WTC11 (cell line): ENCODE measurements at regions not wholly inside any gene's neighbourhood (a gene's known extent, or its start where the extent isn't known, plus 50 kb on each side); places are given as distances from the start of the nearest gene placed in this dataset.

Experiments used
- ATAC-seq: fragments of 200-7000 bp; cut with Tn5 transposase; 2 replicates; pipeline ENCODE4 v1.10.0; 2021; ENCODE audit warnings: mild to moderate bottlenecking, moderate library complexity
- CTCF ChIA-PET: fragments of 300-600 bp; sonication (Branson Sonifier 250); formaldehyde crosslinking; loops from one replicate; lab custom pipeline; 2021; ENCODE audit warnings: antibody characterized with exemption; lab: Charles Lee
- POLR2A ChIA-PET: fragments of 350-600 bp; sonication (Branson Sonifier 250); formaldehyde crosslinking; loops from one replicate; lab custom pipeline; 2021; ENCODE audit warnings: antibody characterized with exemption; lab: Charles Lee
- DNase-seq: peaks from one replicate; pipeline ENCODE4 v3.0.0; 2021; ENCODE audit warnings: low spot score
- H3K27ac Mint-ChIP-seq: 2 replicates; pipeline ENCODE4 v1.8.0; 2021; ENCODE audit warnings: mixed read lengths
- H3K27me3 Mint-ChIP-seq: 2 replicates; pipeline ENCODE4 v1.8.0; 2021; ENCODE audit warnings: low read depth, mild to moderate bottlenecking, moderate library complexity, mixed read lengths
- H3K36me3 Mint-ChIP-seq: 2 replicates; pipeline ENCODE4 v1.8.0; 2021; ENCODE audit warnings: mixed read lengths
- H3K4me1 Mint-ChIP-seq: 2 replicates; pipeline ENCODE4 v1.8.0; 2022; ENCODE audit warnings: mixed read lengths
- H3K4me3 Mint-ChIP-seq: 2 replicates; pipeline ENCODE4 v1.8.0; 2021; ENCODE audit warnings: mild to moderate bottlenecking, moderate library complexity, mixed read lengths
- H3K9me3 Mint-ChIP-seq: 2 replicates; pipeline ENCODE4 v1.8.0; 2021; ENCODE audit warnings: mixed read lengths
- ATF3 ChIP-seq: sonication (generic); formaldehyde crosslinking; conservative IDR thresholded peaks from 2 replicates; pipeline ENCODE4 v1.8.1; 2022; ENCODE audit warnings: mild to moderate bottlenecking, missing genetic modification reagents
- CBFB ChIP-seq: sonication (generic); formaldehyde crosslinking; IDR thresholded peaks from 2 replicates; pipeline ENCODE4 v1.8.1; 2022; ENCODE audit warnings: mild to moderate bottlenecking, low read depth, missing genetic modification reagents
- CREB1 ChIP-seq: sonication (generic); formaldehyde crosslinking; IDR thresholded peaks from 2 replicates; pipeline ENCODE4 v1.8.0; 2023; ENCODE audit warnings: mild to moderate bottlenecking, missing genetic modification reagents
- CTCF ChIP-seq: fragments of 200-600 bp; IDR thresholded peaks from 2 replicates; pipeline ENCODE4 v1.8.0; 2022; ENCODE audit warnings: antibody characterized with exemption
- E2F1 ChIP-seq: sonication (generic); formaldehyde crosslinking; IDR thresholded peaks from 2 replicates; pipeline ENCODE4 v1.8.0; 2022; ENCODE audit warnings: mild to moderate bottlenecking, missing genetic modification reagents
- EMX1 ChIP-seq: fragments of 250-450 bp; sonication (Bioruptor Pico); IDR thresholded peaks from 2 replicates; pipeline ENCODE4 v1.8.0; 2021; ENCODE audit warnings: mild to moderate bottlenecking
- FOXK1 ChIP-seq: sonication (generic); formaldehyde crosslinking; IDR thresholded peaks from 2 replicates; pipeline ENCODE4 v1.8.0; 2022; ENCODE audit warnings: mild to moderate bottlenecking, moderate library complexity, missing genetic modification reagents
- FOXP1 ChIP-seq: sonication (generic); formaldehyde crosslinking; IDR thresholded peaks from 2 replicates; pipeline ENCODE4 v1.8.0; 2022; ENCODE audit warnings: missing genetic modification reagents, mild to moderate bottlenecking, moderate library complexity, borderline replicate concordance
- FOXP4 ChIP-seq: sonication (generic); formaldehyde crosslinking; IDR thresholded peaks from 2 replicates; pipeline ENCODE4 v1.8.0; 2022; ENCODE audit warnings: mild to moderate bottlenecking, missing genetic modification reagents
- GABPB1 ChIP-seq: sonication (generic); formaldehyde crosslinking; IDR thresholded peaks from 2 replicates; pipeline ENCODE4 v1.8.1; 2023; ENCODE audit warnings: mild to moderate bottlenecking, missing genetic modification reagents
- IRF2 ChIP-seq: sonication (generic); formaldehyde crosslinking; IDR thresholded peaks from 2 replicates; pipeline ENCODE4 v1.8.0; 2022; ENCODE audit warnings: low read depth, missing genetic modification reagents, borderline replicate concordance
- JAZF1 ChIP-seq: fragments of 250-450 bp; sonication (Bioruptor Pico); IDR thresholded peaks from 2 replicates; pipeline ENCODE4 v1.9.0; 2021; ENCODE audit warnings: moderate library complexity, mild to moderate bottlenecking, inconsistent platforms
- KAT7 ChIP-seq: sonication (generic); formaldehyde crosslinking; IDR thresholded peaks from 2 replicates; pipeline ENCODE4 v1.8.1; 2023; ENCODE audit warnings: missing genetic modification reagents, mild to moderate bottlenecking, borderline replicate concordance
- NR1H2 ChIP-seq: sonication (generic); formaldehyde crosslinking; IDR thresholded peaks from 2 replicates; pipeline ENCODE4 v1.9.0; 2021; ENCODE audit warnings: mild to moderate bottlenecking, moderate library complexity, missing genetic modification reagents
- NR3C1 ChIP-seq: sonication (generic); formaldehyde crosslinking; conservative IDR thresholded peaks from 2 replicates; pipeline ENCODE4 v1.8.1; 2023; ENCODE audit warnings: low read depth, mild to moderate bottlenecking, missing genetic modification reagents
- PRRX2 ChIP-seq: fragments of 250-450 bp; sonication (Bioruptor Pico); IDR thresholded peaks from 2 replicates; pipeline ENCODE4 v1.8.0; 2021; ENCODE audit warnings: mild to moderate bottlenecking
- TEAD4 ChIP-seq: sonication (generic); formaldehyde crosslinking; IDR thresholded peaks from 2 replicates; pipeline ENCODE4 v1.8.0; 2022; ENCODE audit warnings: mild to moderate bottlenecking, missing genetic modification reagents
- TP53 ChIP-seq: sonication (generic); formaldehyde crosslinking; IDR thresholded peaks from 2 replicates; pipeline ENCODE4 v1.8.1; 2023; ENCODE audit warnings: mild to moderate bottlenecking, missing genetic modification reagents
- USF1 ChIP-seq: sonication (generic); formaldehyde crosslinking; IDR thresholded peaks from 2 replicates; pipeline ENCODE4 v1.8.0; 2022; ENCODE audit warnings: mild to moderate bottlenecking, missing genetic modification reagents
- USF2 ChIP-seq: sonication (generic); formaldehyde crosslinking; IDR thresholded peaks from 2 replicates; pipeline ENCODE4 v1.8.1; 2023; ENCODE audit warnings: mild to moderate bottlenecking, missing genetic modification reagents, moderate library complexity
- ZBTB21 ChIP-seq: sonication (generic); formaldehyde crosslinking; IDR thresholded peaks from 2 replicates; pipeline ENCODE4 v1.8.1; 2023; ENCODE audit warnings: mild to moderate bottlenecking, missing genetic modification reagents, borderline replicate concordance
- ZNF532 ChIP-seq: fragments of 250-450 bp; sonication (Bioruptor Pico); IDR thresholded peaks from 2 replicates; pipeline ENCODE4 v1.9.0; 2021; ENCODE audit warnings: mild to moderate bottlenecking, borderline replicate concordance

- TF ChIP-seq ZNF532 (CRISPR knock-in tag) (no peak), PRRX2 (CRISPR knock-in tag) (no peak), JAZF1 (CRISPR knock-in tag) (no peak), CBFB (no peak), E2F1 (CRISPR knock-in tag) (no peak), ZBTB21 (CRISPR knock-in tag) (no peak), GABPB1 (CRISPR knock-in tag) (no peak)
- TF ChIP-seq, all 79 proteins: peak for 0
Observed at GRCh38 chrX:7220121-7220520, 72.2 kb upstream of the PUDP start (continued).

GRCh38 chrX:7219153-7219705, 71.3 kb upstream of the PUDP start:
- CTCF ChIA-PET, result interaction anchor here (1.9 kb wide), 1 partner anchor 28 kb away, joined by 4 read pairs; no protein-coding TSS in a partner anchor
- no peak overlapping the region for H3K4me3 Mint-ChIP-seq
- DNase-seq (no peak), ATAC-seq (no peak)
- no peak overlapping the region for H3K27ac Mint-ChIP-seq
- H3K9me3 Mint-ChIP-seq, result no peaks in the 10 kb centered on the region
- H3K27me3 Mint-ChIP-seq, result no peaks in the 10 kb centered on the region
- TF ChIP-seq NR1H2 (CRISPR knock-in tag) (no peak), IRF2 (CRISPR knock-in tag) (no peak), FOXK1 (CRISPR knock-in tag) (no peak), TP53 (CRISPR knock-in tag) (no peak), USF1 (CRISPR knock-in tag) (no peak), KAT7 (no peak), JAZF1 (CRISPR knock-in tag) (no peak), NR3C1 (no peak), FOXP4 (no peak), CREB1 (CRISPR knock-in tag) (no peak), EMX1 (CRISPR knock-in tag) (no peak), FOXP1 (no peak), CTCF (no peak), USF2 (no peak), ATF3 (CRISPR knock-in tag) (no peak), TEAD4 (no peak)
- peaks cover 9% of the 10 kb centered on the region for H3K4me1 Mint-ChIP-seq
- POLR2A ChIA-PET, result no interaction called here
- no peaks in the 10 kb centered on the region for H3K36me3 Mint-ChIP-seq
